Stomach (tissue), 8 donors: ENCODE measurements at regions not wholly inside any gene's neighbourhood (a gene's known extent, or its start where the extent isn't known, plus 50 kb on each side); places are given as distances from the start of the nearest gene placed in this dataset.

Source experiments
- DNase-seq, 2 donors: peaks; one replicate each; pipeline versions ENCODE4 v3.0.0 to v3.0.0-alpha.2; 2013 to 2019
- H3K27ac ChIP-seq, 5 donors: fragments of 200-600 bp in 4 of 5; sonication (generic) in 4 of 5; one replicate each; pipeline ENCODE4 v1.5.1; 2013 to 2019; ENCODE audit warnings: mild to moderate bottlenecking in 1 of 5, moderate library complexity in 1 of 5
- H3K27me3 ChIP-seq, 3 donors: fragments of 200-600 bp; sonication (generic); one replicate each; pipeline ENCODE4 v1.5.1; 2017 to 2019; ENCODE audit warnings: mixed run types in 1 of 3
- H3K36me3 ChIP-seq, 4 donors: fragments of 200-600 bp; sonication (generic); 1 replicate in 3 of 4; 2 replicates in 1 of 4; pipeline ENCODE4 v1.5.1; 2016 to 2019
- H3K4me1 ChIP-seq, 4 donors: fragments of 200-600 bp; sonication (generic); one replicate each; pipeline ENCODE4 v1.5.1; 2016 to 2019
- H3K4me3 ChIP-seq, 4 donors: fragments of 200-600 bp; sonication (generic) in 3 of 4; one replicate each; pipeline ENCODE4 v1.5.1; 2016 to 2019; ENCODE audit warnings: mild to moderate bottlenecking in 1 of 4
- H3K9me3 ChIP-seq, 4 donors: fragments of 200-600 bp; sonication (generic); one replicate each; pipeline ENCODE4 v1.5.1; 2016 to 2019
- CTCF ChIP-seq, 7 experiments: fragments of 450-650 bp in 4 of 7; fragments of 200-600 bp in 3 of 7; sonication (generic) in 3 of 7; IDR thresholded peaks; one replicate each; pipeline ENCODE4 v1.5.1; 2016 to 2019; ENCODE audit warnings: antibody characterized with exemption in 7 of 7, control low read depth in 2 of 7, mild to moderate bottlenecking in 1 of 7
- EP300 ChIP-seq: sonication (generic); formaldehyde crosslinking; IDR thresholded peaks from one replicate; pipeline ENCODE4 v1.6.1; 2017; ENCODE audit warnings: antibody characterized with exemption
- POLR2A ChIP-seq, 4 donors: fragments of 450-650 bp; IDR thresholded peaks; one replicate each; pipeline ENCODE4 v1.6.1; 2016; ENCODE audit warnings: antibody characterized with exemption in 4 of 4, control low read depth in 2 of 4, mild to moderate bottlenecking in 1 of 4, moderate library complexity in 1 of 4
- POLR2AphosphoS5 ChIP-seq, 3 donors: sonication (generic); formaldehyde crosslinking; IDR thresholded peaks; one replicate each; pipeline ENCODE4 v1.6.1; 2016; ENCODE audit warnings: antibody characterized with exemption in 3 of 3
- whole genome bisulfite sequencing, 5 donors: extraction: QIAGEN DNeasy Blood & Tissue Kit in 3 of 5; methylation state at CpG; one replicate each; pipeline versions ENCODE4 v1.1.5 to v1.1.7; 2013 to 2018; 5-methylcytosine and 5-hydroxymethylcytosine counted together
- intact Hi-C: fragments of 100-400 bp; cut with DNase I; formaldehyde crosslinking; loops from one replicate; pipeline ENCODE4 v1.15.1; 2023; ENCODE audit warnings: low total_unique reads
- donor health status: healthy with polysubstance abuse.
- donor health status: Bipolar disorder and iron deficiency.
- donor health status: healthy.

- TF ChIP-seq POLR2A (IDR thresholded peaks at IDR 0.05) = no peak
- no peak for TF ChIP-seq POLR2AphosphoS5 (IDR thresholded peaks at IDR 0.05)
- TF ChIP-seq EP300 = no peak
- TF ChIP-seq CTCF (IDR thresholded peaks at IDR 0.05) = no peak
- peaks cover 0 to 6% (median 2%) of the 10 kb centered on the region in 4 donors for H3K4me1 ChIP-seq
- no peak overlapping the region for H3K27ac ChIP-seq
- H3K27me3 ChIP-seq = no peaks in the 10 kb centered on the region
- 68 to 84% (median 72%) methylated on average over 4 of the region's 4 CpGs for WGBS, 5 donors
- intact Hi-C loops = no loop called here
- peaks cover 0 to 5% (median 0%) of the 10 kb centered on the region in 4 donors for H3K9me3 ChIP-seq
- no peaks in the 10 kb centered on the region for H3K36me3 ChIP-seq
- no peak for DNase-seq
- no peak overlapping the region for H3K4me3 ChIP-seq
Measured at GRCh38 chr18:39746201-39746600, 2180.6 kb upstream of the CELF4 start.

- Histone ChIP-seq H3K4me3 (no peak overlapping the region), H3K27me3 (no peaks in the 10 kb centered on the region), H3K4me1 (peaks cover 0 to 6% (median 2%) of the 10 kb centered on the region in 4 donors), H3K36me3 (no peaks in the 10 kb centered on the region), H3K27ac (no peak overlapping the region), H3K9me3 (no peaks in the 10 kb centered on the region)
- intact Hi-C loops = no loop called here
- TF ChIP-seq EP300 = no peak
- DNase-seq = no peak
Measured at GRCh38 chr18:39743463-39743862, 2177.9 kb upstream of the CELF4 start.

- Histone ChIP-seq H3K27ac (no peak overlapping the region), H3K27me3 (no peaks in the 10 kb centered on the region), H3K4me1 (peaks cover 0 to 6% (median 2%) of the 10 kb centered on the region in 4 donors), H3K9me3 (no peaks in the 10 kb centered on the region), H3K4me3 (no peak overlapping the region), H3K36me3 (no peaks in the 10 kb centered on the region)
- peak in 1 of 2 donors; percentile 21 for DNase-seq
- TF ChIP-seq EP300 = no peak
- no peak for TF ChIP-seq CTCF (IDR thresholded peaks at IDR 0.05)
- no peak for TF ChIP-seq POLR2AphosphoS5 (IDR thresholded peaks at IDR 0.05)
- TF ChIP-seq POLR2A (IDR thresholded peaks at IDR 0.05) = no peak
- 30 to 52% (median 37%) methylated on average over 8 of the region's 8 CpGs for WGBS, 5 donors
- intact Hi-C loops = no loop called here
Measured at GRCh38 chr18:39741755-39742466, 2176.3 kb upstream of the CELF4 start.

GRCh38 chr18:39737869-39738268, 2172.3 kb upstream of the CELF4 start:
- TF ChIP-seq EP300 = no peak
- no peak for TF ChIP-seq CTCF (IDR thresholded peaks at IDR 0.05)
- no peak for TF ChIP-seq POLR2AphosphoS5 (IDR thresholded peaks at IDR 0.05)
- no peak for TF ChIP-seq POLR2A (IDR thresholded peaks at IDR 0.05)
- Histone ChIP-seq H3K4me3 (no peak overlapping the region), H3K4me1 (peaks cover 0 to 6% (median 2%) of the 10 kb centered on the region in 4 donors), H3K27ac (no peak overlapping the region), H3K9me3 (no peaks in the 10 kb centered on the region), H3K27me3 (no peaks in the 10 kb centered on the region), H3K36me3 (no peaks in the 10 kb centered on the region)
- DNase-seq = no peak
- 86 to 96% (median 92%) methylated on average over 3 of the region's 3 CpGs for WGBS, 5 donors
- intact Hi-C loops = no loop called here

- WGBS, 5 donors = 87 to 97% (median 95%) methylated on average over 2 of the region's 2 CpGs
- H3K4me3 ChIP-seq = no peak overlapping the region
- no peaks in the 10 kb centered on the region for H3K9me3 ChIP-seq
- DNase-seq = no peak
- intact Hi-C loops = no loop called here
- TF ChIP-seq EP300 = no peak
- no peak for TF ChIP-seq CTCF (IDR thresholded peaks at IDR 0.05)
- TF ChIP-seq POLR2AphosphoS5 (IDR thresholded peaks at IDR 0.05) = no peak
- no peaks in the 10 kb centered on the region for H3K4me1 ChIP-seq
- no peak overlapping the region for H3K27ac ChIP-seq
- H3K36me3 ChIP-seq = no peaks in the 10 kb centered on the region
- H3K27me3 ChIP-seq = no peaks in the 10 kb centered on the region
Measured at GRCh38 chr18:39732918-39733317, 2167.3 kb upstream of the CELF4 start.
